Testis (tissue), 2 donors: ENCODE measurements at regions not wholly inside any gene's neighbourhood (a gene's known extent, or its start where the extent isn't known, plus 50 kb on each side); places are given as distances from the start of the nearest gene placed in this dataset.

Experiments used
- DNase-seq: peaks from one replicate; pipeline ENCODE4 v3.0.0-alpha.2; 2019
- H3K27ac ChIP-seq, 2 donors: fragments of 200-600 bp; sonication (generic); one replicate each; pipeline ENCODE4 v1.5.1; 2019
- H3K27me3 ChIP-seq: fragments of 200-600 bp; sonication (generic); one replicate; pipeline ENCODE4 v1.5.1; 2019
- H3K36me3 ChIP-seq: fragments of 200-600 bp; sonication (generic); one replicate; pipeline ENCODE4 v1.5.1; 2017; ENCODE audit warnings: low read depth; ENCODE audit errors: missing control alignments
- H3K4me1 ChIP-seq: fragments of 200-600 bp; sonication (generic); one replicate; pipeline ENCODE4 v1.5.1; 2019
- H3K4me3 ChIP-seq, 2 donors: fragments of 200-600 bp; sonication (generic); one replicate each; pipeline ENCODE4 v1.5.1; 2017 to 2019
- H3K9me3 ChIP-seq: fragments of 200-600 bp; sonication (generic); one replicate; pipeline ENCODE4 v1.5.1; 2017
- POLR2A ChIP-seq: fragments of 450-650 bp; IDR thresholded peaks from one replicate; pipeline ENCODE4 v1.6.1; 2017; ENCODE audit warnings: antibody characterized with exemption, mild to moderate bottlenecking, moderate library complexity
- WGBS, 2 donors: methylation state at CpG; one replicate each; pipeline ENCODE4 v1.1.5; 2018; 5-methylcytosine and 5-hydroxymethylcytosine counted together
- intact Hi-C: fragments of 100-400 bp; cut with DNase I; formaldehyde crosslinking; loops from one replicate; pipeline ENCODE4 v1.15.1; 2023; ENCODE audit warnings: low total_unique reads
- TF ChIP-seq, protein P1 (sequence below), 3 experiments: fragments of 450-650 bp in 2 of 3; fragments of 200-600 bp in 1 of 3; sonication (generic) in 1 of 3; IDR thresholded peaks; one replicate each; pipeline ENCODE4 v1.5.1; 2016 to 2019; ENCODE audit warnings: antibody characterized with exemption in 3 of 3, mild to moderate bottlenecking in 2 of 3, moderate library complexity in 1 of 3

DNA sequence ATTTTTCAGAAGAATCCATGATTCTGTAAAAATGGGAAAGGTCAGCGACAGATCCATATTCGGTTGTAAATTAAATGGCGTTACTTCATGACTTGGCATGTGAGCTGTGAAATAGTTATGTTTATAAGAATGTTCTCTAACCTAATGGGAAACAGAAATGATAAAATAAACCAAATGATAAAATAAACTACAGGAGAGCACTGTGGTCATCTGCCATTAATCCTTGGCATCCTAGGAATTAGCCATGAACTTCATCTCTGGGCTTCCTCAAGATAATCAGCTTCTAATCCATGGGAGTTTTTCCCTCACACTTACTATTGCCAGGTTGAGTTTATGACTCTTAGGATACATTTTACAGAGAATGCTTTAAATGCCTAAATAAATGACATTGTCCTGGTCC lies 94.6 kb upstream of the SLC30A5 start:
- no peaks in the 10 kb centered on the region for H3K27me3 ChIP-seq
- DNase-seq, result no peak
- TF ChIP-seq, protein P1, sequence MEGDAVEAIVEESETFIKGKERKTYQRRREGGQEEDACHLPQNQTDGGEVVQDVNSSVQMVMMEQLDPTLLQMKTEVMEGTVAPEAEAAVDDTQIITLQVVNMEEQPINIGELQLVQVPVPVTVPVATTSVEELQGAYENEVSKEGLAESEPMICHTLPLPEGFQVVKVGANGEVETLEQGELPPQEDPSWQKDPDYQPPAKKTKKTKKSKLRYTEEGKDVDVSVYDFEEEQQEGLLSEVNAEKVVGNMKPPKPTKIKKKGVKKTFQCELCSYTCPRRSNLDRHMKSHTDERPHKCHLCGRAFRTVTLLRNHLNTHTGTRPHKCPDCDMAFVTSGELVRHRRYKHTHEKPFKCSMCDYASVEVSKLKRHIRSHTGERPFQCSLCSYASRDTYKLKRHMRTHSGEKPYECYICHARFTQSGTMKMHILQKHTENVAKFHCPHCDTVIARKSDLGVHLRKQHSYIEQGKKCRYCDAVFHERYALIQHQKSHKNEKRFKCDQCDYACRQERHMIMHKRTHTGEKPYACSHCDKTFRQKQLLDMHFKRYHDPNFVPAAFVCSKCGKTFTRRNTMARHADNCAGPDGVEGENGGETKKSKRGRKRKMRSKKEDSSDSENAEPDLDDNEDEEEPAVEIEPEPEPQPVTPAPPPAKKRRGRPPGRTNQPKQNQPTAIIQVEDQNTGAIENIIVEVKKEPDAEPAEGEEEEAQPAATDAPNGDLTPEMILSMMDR (IDR thresholded peaks at IDR 0.05), result no peak
- TF ChIP-seq POLR2A, result no peak
- no peak overlapping the region for H3K4me3 ChIP-seq
- H3K36me3 ChIP-seq, result no peaks in the 10 kb centered on the region
- no peaks in the 10 kb centered on the region for H3K4me1 ChIP-seq
- no peaks in the 10 kb centered on the region for H3K9me3 ChIP-seq
- H3K27ac ChIP-seq, result no peak overlapping the region
- intact Hi-C loops, result no loop called here
- WGBS, 2 donors, result 97 to 99% methylated on average over 3 of the region's 3 CpGs

DNA sequence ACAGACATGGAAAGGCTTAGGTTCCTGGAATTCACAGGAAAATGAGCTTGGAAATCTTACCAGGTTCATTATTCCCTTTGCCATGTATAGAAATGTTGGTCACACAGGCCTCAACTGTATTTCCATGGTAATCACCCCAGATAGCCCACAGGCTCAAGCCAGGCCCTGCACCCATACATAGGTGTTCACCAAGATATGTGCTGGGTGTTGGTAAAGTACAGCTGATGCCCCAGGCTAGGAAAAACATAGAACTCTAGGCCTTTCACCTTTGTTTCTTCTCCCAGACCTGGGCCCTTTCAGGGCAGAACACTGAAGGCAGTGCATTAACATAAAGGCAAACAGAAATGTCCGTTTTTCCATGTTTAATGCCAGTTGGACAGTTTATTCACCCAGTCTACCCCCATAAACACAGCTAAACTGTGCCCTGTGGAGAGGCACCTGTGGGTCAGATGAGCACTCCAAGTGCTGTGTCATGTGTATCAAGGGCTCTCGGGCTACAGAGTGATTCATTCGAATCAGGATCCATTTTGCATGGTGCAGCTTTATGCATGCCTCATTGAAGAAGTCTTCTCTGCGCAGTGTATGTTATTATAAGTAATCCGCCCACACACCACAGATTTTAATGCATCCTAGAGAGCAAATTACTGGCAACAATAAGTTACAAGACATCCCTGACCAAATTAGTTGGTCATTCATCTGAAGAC lies 93.4 kb upstream of the SLC30A5 start:
- Histone ChIP-seq H3K36me3 (no peaks in the 10 kb centered on the region), H3K9me3 (no peaks in the 10 kb centered on the region), H3K27ac (no peak overlapping the region), H3K4me3 (no peak overlapping the region), H3K4me1 (no peaks in the 10 kb centered on the region), H3K27me3 (no peaks in the 10 kb centered on the region)
- intact Hi-C loops, result no loop called here
- no peak for DNase-seq
- no peak for TF ChIP-seq POLR2A
- TF ChIP-seq, protein P1 (IDR thresholded peaks at IDR 0.05), result no peak
- WGBS, 2 donors, result 89 to 94% methylated on average over 5 of the region's 5 CpGs

DNA sequence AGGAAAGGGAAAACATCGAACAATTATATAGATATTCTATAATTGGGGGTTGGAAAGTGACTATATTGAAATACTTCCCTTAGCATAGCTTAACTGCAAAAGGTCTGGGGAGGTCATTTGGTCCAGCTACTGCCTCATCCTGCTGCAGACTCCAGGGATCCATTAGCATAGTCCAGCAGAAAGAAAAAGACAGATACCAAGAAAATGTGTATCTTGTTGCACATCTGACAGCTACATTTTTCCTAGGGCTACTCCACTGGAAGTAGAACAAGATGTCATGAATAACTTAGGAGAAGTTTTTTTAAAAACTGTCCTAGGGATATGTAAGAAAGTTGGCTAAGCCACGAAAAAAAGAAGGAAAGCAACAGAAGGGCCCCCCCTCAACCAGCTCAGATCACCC lies 92.9 kb upstream of the SLC30A5 start:
- H3K27ac ChIP-seq, result no peak overlapping the region
- no peaks in the 10 kb centered on the region for H3K36me3 ChIP-seq
- WGBS, 2 donors, result 85 to 86% methylated on average over 2 of the region's 2 CpGs
- no peak for DNase-seq
- no peak for TF ChIP-seq POLR2A
- TF ChIP-seq, protein P1 (IDR thresholded peaks at IDR 0.05), result no peak
- no peaks in the 10 kb centered on the region for H3K9me3 ChIP-seq
- intact Hi-C loops, result no loop called here
- no peak overlapping the region for H3K4me3 ChIP-seq
- no peaks in the 10 kb centered on the region for H3K4me1 ChIP-seq
- no peaks in the 10 kb centered on the region for H3K27me3 ChIP-seq

DNA sequence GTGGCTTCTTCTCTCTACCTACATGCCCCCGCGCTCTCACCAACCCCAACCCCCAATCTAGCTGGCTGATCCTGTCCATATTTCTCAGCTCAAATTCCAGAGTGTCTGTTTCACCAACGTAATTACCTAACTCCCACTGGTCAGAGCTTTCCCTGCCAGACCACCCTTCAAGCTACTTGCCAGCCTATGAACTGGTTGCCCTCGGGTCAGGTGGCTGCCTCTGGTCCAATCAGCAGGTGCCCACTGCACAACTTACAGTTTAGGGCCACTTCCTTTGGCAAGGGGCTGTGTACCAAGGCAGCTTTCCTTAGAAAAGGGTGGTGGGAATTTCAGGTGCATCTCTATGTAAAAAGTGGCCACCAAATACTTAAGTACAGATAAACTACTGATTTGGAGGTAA lies 92.2 kb upstream of the SLC30A5 start:
- Histone ChIP-seq H3K9me3 (no peaks in the 10 kb centered on the region), H3K27ac (no peak overlapping the region), H3K27me3 (no peaks in the 10 kb centered on the region), H3K4me1 (no peaks in the 10 kb centered on the region), H3K36me3 (no peaks in the 10 kb centered on the region), H3K4me3 (no peak overlapping the region)
- TF ChIP-seq, protein P1 (IDR thresholded peaks at IDR 0.05), result no peak
- TF ChIP-seq POLR2A, result no peak
- intact Hi-C loops, result no loop called here
- 81 to 85% methylated on average over 4 of the region's 4 CpGs for WGBS, 2 donors
- no peak for DNase-seq

DNA sequence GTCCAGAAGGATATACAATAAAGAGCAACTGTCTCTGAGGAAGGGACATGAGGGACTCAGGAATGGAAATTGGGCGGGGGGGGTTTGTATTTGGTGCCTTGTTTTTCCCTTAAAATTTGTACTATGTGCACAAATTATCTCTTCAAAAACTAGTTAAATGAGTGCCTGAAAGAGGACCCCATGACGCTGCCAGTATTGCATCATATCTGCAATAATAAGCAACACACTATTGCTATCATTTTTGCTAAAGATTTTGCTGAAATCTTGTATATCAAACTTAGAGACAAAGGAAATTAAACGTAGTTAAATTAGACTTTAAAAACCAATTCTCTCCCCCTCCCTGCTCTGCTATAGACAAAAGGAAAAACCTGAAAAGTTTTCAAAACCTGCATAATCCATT lies 89.7 kb upstream of the SLC30A5 start:
- Histone ChIP-seq H3K9me3 (no peaks in the 10 kb centered on the region), H3K36me3 (no peaks in the 10 kb centered on the region), H3K4me1 (no peaks in the 10 kb centered on the region), H3K4me3 (no peak overlapping the region), H3K27ac (no peak overlapping the region), H3K27me3 (no peaks in the 10 kb centered on the region)
- no peak for TF ChIP-seq POLR2A
- TF ChIP-seq, protein P1 (IDR thresholded peaks at IDR 0.05), result no peak
- WGBS, 2 donors, result 78 to 79% methylated on average over 3 of the region's 3 CpGs
- intact Hi-C loops, result no loop called here
- no peak for DNase-seq
